HG03159 (cell line): ENCODE measurements at regions not wholly inside any gene's neighbourhood (a gene's known extent, or its start where the extent isn't known, plus 50 kb on each side); places are given as distances from the start of the nearest gene placed in this dataset.
A peak's percentile ranks its signal among the peaks of the same experiment; 100 is the strongest.

Experiments
- ATAC-seq: cut with Tn5 transposase; IDR thresholded peaks from one replicate; pipeline ENCODE4 v1.9.1; 2021; ENCODE audit warnings: mild to moderate bottlenecking, moderate library complexity; ENCODE audit not compliant: unreplicated experiment

- no peak for ATAC-seq
Observed at GRCh38 chr1:88098881-88099280, 585.2 kb upstream of the PKN2 start.

GRCh38 chr1:88101041-88101440 lies 583.0 kb upstream of the PKN2 start:
- no peak for ATAC-seq

- no peak for ATAC-seq
Observed at GRCh38 chr1:88104236-88104635, 579.8 kb upstream of the PKN2 start.

- ATAC-seq = no peak
Observed at GRCh38 chr1:88104886-88105285, 579.2 kb upstream of the PKN2 start.

- ATAC-seq = no peak
Observed at GRCh38 chr1:88111816-88112215, 572.3 kb upstream of the PKN2 start.

GRCh38 chr1:88117597-88117996 lies 566.5 kb upstream of the PKN2 start:
- no peak for ATAC-seq

GRCh38 chr1:88118176-88118845 lies 565.8 kb upstream of the PKN2 start:
- no peak for ATAC-seq

- ATAC-seq = no peak
Observed at GRCh38 chr1:88124614-88125013, 559.5 kb upstream of the PKN2 start.

- no peak for ATAC-seq
Observed at GRCh38 chr1:88126467-88126866, 557.6 kb upstream of the PKN2 start.

- no peak for ATAC-seq
Observed at GRCh38 chr1:88133991-88134390, 550.1 kb upstream of the PKN2 start.

- no peak for ATAC-seq
Observed at GRCh38 chr1:88134983-88135921, 548.8 kb upstream of the PKN2 start.

- no peak for ATAC-seq
Observed at GRCh38 chr1:88139633-88140032, 544.4 kb upstream of the PKN2 start.

- ATAC-seq = no peak
Observed at GRCh38 chr1:88140325-88140724, 543.7 kb upstream of the PKN2 start.

GRCh38 chr1:88141499-88142074 lies 542.5 kb upstream of the PKN2 start:
- ATAC-seq = peak; percentile 56

GRCh38 chr1:88145752-88146151 lies 538.3 kb upstream of the PKN2 start:
- no peak for ATAC-seq

GRCh38 chr1:88149686-88150085 lies 534.4 kb upstream of the PKN2 start:
- no peak for ATAC-seq

- ATAC-seq = peak; percentile 66
Observed at GRCh38 chr1:88150330-88150729, 533.7 kb upstream of the PKN2 start.

- ATAC-seq = no peak
Observed at GRCh38 chr1:88163187-88163586, 520.9 kb upstream of the PKN2 start.

GRCh38 chr1:88168126-88168525 lies 515.9 kb upstream of the PKN2 start:
- ATAC-seq = peak; percentile 50

GRCh38 chr1:88169139-88169538 lies 514.9 kb upstream of the PKN2 start:
- no peak for ATAC-seq

GRCh38 chr1:88169939-88170338 lies 514.1 kb upstream of the PKN2 start:
- ATAC-seq = no peak

- ATAC-seq = no peak
Observed at GRCh38 chr1:88175120-88175630, 508.9 kb upstream of the PKN2 start.
